GDM1 (cell line): ENCODE measurements at regions not wholly inside any gene's neighbourhood (a gene's known extent, or its start where the extent isn't known, plus 50 kb on each side); places are given as distances from the start of the nearest gene placed in this dataset.

ENCODE experiments used
- DNase-seq: peaks from one replicate; lab custom pipeline; 2025; lab: John Stamatoyannopoulos, UW

DNA sequence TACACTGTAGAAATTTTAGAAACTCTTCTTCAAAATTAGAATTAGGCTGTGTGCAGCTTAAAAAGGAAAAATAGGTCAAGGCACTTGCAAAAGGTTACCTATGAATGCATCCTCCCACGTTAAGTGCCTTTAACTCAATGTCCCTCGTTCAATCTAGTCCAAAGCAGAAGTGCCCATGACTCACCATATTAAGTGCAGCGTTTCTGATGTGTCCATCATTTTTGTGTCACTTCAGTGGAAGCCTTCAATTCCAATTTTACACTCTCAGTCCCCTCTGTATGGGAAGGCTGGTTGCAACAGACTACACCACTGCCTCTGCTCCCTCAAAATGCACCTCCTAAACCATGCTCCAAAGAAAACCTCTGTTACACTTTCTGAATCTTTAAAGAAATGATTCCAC, 53.4 kb downstream of the FOXB1 start:
- peak; percentile 20 for DNase-seq

DNA sequence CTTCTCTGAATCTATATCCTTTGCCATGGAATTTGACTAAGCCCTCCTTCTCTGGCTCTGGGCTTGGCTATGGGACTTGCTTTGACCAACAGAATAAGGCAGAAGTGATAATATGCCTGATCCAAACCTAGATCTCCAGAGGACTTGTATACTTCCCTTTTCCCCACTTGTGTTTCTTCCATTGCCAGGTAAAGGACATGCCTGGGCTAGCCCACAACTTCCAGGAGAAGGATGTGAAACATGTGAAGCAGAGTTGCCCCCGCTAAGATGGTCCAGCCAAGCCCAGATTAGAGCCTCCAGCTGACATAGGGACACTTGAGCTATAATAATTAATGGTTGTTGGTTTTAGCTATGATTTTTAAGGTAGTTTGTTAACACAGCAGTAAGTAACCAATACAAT, 55.1 kb downstream of the FOXB1 start:
- no peak for DNase-seq

DNA sequence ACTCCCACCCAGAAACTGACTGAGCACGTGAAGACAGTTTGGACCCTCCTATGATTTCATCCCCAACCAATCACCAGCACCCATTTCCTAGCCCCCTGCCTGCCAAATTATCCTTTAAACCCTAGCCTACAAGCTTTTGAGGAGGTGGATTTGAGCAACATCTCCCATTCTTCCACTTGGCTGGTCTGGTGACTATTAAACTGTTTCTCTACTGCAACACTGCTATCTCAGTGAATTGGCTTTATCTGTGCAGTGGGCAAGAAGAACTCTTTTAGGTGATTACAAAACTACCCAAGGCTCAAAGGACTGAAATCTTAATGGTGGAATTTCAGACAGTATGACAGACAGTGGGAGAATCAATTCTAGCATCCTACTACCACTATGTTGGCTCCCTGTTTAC, 57.6 kb downstream of the FOXB1 start:
- no peak for DNase-seq

GRCh38 chr15:60062826-60063225, 58.7 kb downstream of the FOXB1 start:
- no peak for DNase-seq

DNA sequence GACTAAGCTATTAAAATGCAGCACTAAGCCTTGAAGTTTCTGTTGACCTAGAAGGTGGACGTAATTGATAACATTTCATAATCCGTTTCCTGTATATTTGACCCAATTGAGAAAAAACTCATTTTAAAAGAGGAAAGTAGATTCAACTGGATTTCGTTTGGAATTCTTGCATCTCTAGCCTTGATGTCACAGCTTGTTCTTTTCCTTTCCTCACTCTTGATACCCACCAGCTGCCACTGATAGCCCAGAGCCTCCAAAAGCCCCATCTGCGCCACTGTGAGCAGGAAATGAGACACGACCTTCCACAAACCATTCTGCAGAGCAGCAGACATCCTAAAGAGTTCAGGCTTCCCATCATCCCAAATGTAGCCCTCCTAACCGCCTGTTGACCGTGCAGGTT, 61.8 kb downstream of the FOXB1 start:
- no peak for DNase-seq

GRCh38 chr15:60070838-60071493, 66.9 kb downstream of the FOXB1 start:
- DNase-seq: no peak

- DNase-seq: no peak
Measured at GRCh38 chr15:60072826-60073465, 68.8 kb downstream of the FOXB1 start.

- DNase-seq: no peak
Measured at GRCh38 chr15:60073466-60073840, 69.3 kb downstream of the FOXB1 start.

DNA sequence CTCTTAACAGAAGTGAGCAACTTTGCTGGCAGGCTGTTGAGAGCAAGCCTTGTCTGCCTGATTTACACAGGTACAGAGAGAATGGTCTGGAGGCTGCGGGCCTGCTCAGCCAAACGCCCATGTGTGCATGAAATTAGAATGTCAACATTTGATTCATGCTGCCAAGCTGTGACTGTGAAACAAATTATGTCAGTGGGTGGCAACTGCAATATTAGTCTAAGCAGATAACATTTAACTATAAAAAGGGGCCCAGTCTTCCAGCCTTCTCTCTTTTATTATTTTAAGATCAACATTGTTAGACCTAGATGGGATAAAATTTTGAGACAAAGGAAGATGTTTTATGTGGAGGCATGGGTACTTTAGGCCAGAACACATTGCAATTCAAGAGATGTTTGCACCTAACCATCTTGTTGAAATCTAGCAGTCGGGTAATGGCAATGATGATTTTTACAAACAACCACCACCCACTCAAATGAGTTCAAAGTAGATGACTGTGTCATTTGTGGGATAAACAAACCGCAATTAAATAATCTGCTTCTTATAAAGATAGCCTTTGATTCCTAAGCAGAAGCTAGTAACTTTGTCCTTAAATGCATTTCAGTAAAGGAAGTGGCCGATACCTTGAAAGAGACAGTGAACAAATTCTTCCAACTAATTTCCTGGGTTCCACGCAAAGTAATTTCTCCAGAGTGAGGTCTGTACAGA, 70.2 kb downstream of the FOXB1 start:
- no peak for DNase-seq

- DNase-seq: no peak
Measured at GRCh38 chr15:60076045-60076444, 71.9 kb downstream of the FOXB1 start.

GRCh38 chr15:60076582-60077276, 72.6 kb downstream of the FOXB1 start:
- DNase-seq: no peak

DNA sequence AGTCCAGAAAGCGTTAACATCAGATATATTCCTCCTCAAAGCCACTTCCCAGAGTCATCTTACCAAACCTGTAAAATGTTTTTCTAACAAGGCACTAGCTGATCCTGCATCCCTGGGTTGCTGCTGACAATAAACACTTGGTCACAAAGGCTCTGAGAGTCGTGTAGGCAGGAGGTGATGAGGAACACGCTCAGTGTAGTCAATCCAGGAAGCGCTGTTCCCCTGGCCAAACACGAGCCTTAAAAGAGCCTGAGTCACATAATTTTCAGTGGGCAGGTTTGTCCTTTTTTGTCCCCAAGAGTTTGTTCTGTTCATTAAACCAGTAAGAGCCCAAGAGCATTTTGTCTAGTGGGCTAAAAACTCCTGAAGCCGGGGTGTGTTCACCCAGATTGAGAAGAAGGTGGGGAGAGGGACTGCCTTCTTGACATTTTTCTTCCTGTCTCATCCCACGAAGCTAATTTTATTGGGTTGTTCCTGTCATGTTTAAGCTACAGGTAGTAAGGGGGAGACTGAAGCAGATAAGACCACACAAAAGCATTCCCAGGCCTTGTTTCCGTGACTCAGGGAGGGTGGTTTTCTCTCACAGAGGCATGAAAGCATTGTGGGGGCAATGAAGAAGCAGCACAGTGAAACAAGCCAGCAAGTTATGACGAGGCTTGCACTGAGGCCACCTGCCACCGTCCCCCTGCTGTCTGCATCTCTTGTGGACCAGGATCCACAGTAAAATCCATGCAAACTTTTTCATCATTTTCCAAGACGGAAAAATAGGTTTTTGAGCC, 73.7 kb downstream of the FOXB1 start:
- DNase-seq: no peak

GRCh38 chr15:60079210-60079609, 75.1 kb downstream of the FOXB1 start:
- DNase-seq: no peak

DNA sequence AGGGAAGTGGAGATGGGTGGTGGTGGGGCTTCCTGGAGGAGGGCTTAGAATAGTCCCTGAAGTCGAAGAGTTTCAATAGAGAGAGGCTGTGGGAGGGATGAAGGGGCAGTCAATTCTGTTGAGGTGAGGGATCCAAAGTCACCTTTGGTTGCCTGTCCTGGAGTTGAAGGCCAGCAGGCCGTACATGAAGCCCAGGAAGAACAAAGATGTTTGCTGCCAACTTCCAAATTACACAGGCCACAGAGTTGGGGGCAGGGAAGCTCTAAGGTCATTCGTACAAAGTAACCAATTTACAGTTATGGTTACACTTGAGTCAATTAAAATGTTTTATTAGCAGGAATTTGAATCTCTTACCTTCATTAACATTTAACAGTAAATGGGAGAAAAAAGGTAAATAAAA, 77.9 kb downstream of the FOXB1 start:
- DNase-seq: no peak

GRCh38 chr15:60083318-60083717, 79.2 kb downstream of the FOXB1 start:
- no peak for DNase-seq

DNA sequence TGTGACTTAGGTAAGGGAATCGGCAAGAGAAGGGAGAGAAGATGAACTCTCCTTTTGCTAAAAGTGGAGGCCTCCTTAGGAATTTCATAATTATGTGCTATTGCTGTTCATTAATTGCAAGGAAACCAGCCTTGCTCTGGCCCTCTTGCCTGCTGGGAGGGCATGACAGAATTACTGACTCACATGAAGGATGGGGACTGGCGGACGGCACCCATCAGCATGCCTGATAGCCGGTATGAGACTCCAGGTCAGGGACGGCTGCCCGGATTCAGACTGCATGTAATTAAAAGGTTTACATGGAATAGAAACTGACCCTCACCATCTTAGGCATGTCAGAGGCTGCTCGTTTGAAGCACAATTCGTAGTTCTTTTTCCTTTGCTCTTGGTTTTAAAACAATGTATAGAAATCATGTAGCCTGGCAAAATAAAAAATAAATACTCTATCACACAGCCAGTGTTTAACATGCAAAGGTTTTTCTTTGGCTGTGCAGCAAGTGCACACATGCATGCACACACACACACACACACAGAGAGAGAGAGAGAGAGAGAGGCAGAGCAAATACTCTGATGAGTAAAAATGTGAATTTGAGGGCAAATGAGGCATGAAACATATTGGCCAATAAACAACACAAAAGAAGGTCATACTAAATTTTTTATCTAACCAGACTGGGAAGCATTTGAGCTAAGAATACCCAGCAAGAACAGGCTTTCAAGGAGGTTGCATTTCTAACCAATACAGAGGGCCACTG, 82.7 kb downstream of the FOXB1 start:
- no peak for DNase-seq

- no peak for DNase-seq
Measured at GRCh38 chr15:60087561-60087960, 83.5 kb downstream of the FOXB1 start.

DNA sequence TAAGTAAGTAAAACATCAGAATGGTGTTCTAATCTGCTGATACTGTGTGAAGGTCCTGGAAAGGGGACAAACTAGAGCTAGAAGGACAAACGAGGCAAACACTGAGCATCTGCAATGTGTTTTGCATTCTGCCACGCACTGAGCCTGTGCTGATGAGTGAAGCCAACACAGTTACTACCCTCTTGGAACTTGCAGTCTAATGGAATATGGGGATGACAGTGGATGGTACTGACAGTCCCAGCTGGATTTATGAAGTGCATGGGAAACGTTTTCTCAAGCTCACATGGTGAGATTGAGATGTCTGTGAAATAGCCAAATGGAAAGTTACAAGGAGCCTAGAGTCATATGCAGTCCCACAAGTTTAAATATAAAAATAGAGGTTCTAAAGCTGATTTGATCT, 86.6 kb downstream of the FOXB1 start:
- DNase-seq: no peak

- DNase-seq: no peak
Measured at GRCh38 chr15:60091157-60091556, 87.0 kb downstream of the FOXB1 start.

GRCh38 chr15:60091911-60092310, 87.8 kb downstream of the FOXB1 start:
- DNase-seq: no peak
